NCI-H128 (cell line): ENCODE measurements at regions not wholly inside any gene's neighbourhood (a gene's known extent, or its start where the extent isn't known, plus 50 kb on each side); places are given as distances from the start of the nearest gene placed in this dataset.
"Not testable (repeated sequence)": the region's sequence is repeated elsewhere in the genome, so short reads cannot be mapped to it uniquely, and the experiment has no call there.

Source experiments
- DNase-seq: peaks from one replicate; lab custom pipeline; 2025; ENCODE audit not compliant: unreplicated experiment; lab: John Stamatoyannopoulos, UW

GRCh38 chr4:108409691-108410090 lies 210.7 kb upstream of the RPL34 start:
- DNase-seq = not testable (repeated sequence)

- no peak for DNase-seq
Measured at GRCh38 chr4:108405586-108405985, 214.8 kb upstream of the RPL34 start.

- DNase-seq = no peak
Measured at GRCh38 chr4:108400309-108400708, 220.1 kb upstream of the RPL34 start.

- DNase-seq = no peak
Measured at GRCh38 chr4:108399610-108400265, 220.6 kb upstream of the RPL34 start.

GRCh38 chr4:108398836-108399235 lies 221.5 kb upstream of the RPL34 start:
- no peak for DNase-seq

GRCh38 chr4:108398316-108398715 lies 222.1 kb upstream of the RPL34 start:
- DNase-seq = no peak

- DNase-seq = no peak
Measured at GRCh38 chr4:108397850-108398249, 222.5 kb upstream of the RPL34 start.

- DNase-seq = no peak
Measured at GRCh38 chr4:108396900-108397497, 223.4 kb upstream of the RPL34 start.

GRCh38 chr4:108395786-108396185 lies 224.6 kb upstream of the RPL34 start:
- DNase-seq = no peak

- no peak for DNase-seq
Measured at GRCh38 chr4:108393890-108394472, 225.2 kb upstream of the LEF1 start.

- no peak for DNase-seq
Measured at GRCh38 chr4:108391701-108392455, 223.1 kb upstream of the LEF1 start.

GRCh38 chr4:108385076-108385475 lies 216.3 kb upstream of the LEF1 start:
- no peak for DNase-seq

GRCh38 chr4:108384544-108384943 lies 215.8 kb upstream of the LEF1 start:
- no peak for DNase-seq

- no peak for DNase-seq
Measured at GRCh38 chr4:108383157-108383556, 214.4 kb upstream of the LEF1 start.

GRCh38 chr4:108382751-108383150 lies 214.0 kb upstream of the LEF1 start:
- no peak for DNase-seq

- DNase-seq = no peak
Measured at GRCh38 chr4:108378164-108378563, 209.4 kb upstream of the LEF1 start.

GRCh38 chr4:108377021-108377420 lies 208.3 kb upstream of the LEF1 start:
- DNase-seq = no peak

- DNase-seq = no peak
Measured at GRCh38 chr4:108375434-108375833, 206.7 kb upstream of the LEF1 start.

- DNase-seq = no peak
Measured at GRCh38 chr4:108372681-108373080, 203.9 kb upstream of the LEF1 start.

- DNase-seq = no peak
Measured at GRCh38 chr4:108371282-108371681, 202.6 kb upstream of the LEF1 start.

- DNase-seq = no peak
Measured at GRCh38 chr4:108370291-108371141, 201.8 kb upstream of the LEF1 start.
